ENCODE measurements at regions not wholly inside any gene's neighbourhood (a gene's known extent, or its start where the extent isn't known, plus 50 kb on each side); places are given as distances from the start of the nearest gene placed in this dataset.

DNA sequence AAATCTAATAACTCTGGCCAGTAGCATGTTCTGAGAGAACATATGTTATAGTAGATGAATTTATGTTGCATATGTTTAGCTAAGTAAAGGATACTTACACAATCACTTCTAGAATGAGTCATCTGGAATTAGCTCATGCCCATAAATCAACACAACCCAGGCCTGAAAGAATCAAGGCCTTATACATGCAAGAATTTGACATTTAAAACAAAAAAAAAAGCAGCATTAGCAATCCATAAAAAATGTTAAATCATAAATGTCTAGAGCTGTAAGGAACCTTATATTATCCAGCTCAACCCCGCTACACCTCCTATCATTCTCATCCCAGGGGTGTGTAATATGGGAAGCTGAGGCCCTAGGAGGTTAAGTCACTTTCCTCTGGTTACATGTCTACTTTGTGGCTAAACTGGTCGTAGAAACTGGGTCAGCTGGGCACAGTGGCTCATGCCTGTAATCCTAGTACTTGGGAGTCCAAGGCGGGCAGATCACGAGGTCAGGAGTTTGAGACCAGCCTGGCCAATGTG lies 105.2 kb upstream of the CARMIL1 start:
- no peaks in the 10 kb centered on the region for H3K27me3 ChIP-seq
- no peak for DNase-seq (ENCODE audit: low spot score)
- H3K27ac ChIP-seq = no peak overlapping the region
- Mint-ChIP-seq H3K9me3 (no peaks in the 10 kb centered on the region), H3K4me3 (no peak overlapping the region), H3K27ac (no peak overlapping the region), H3K27me3 (ENCODE audit: insufficient read depth, low read depth) (peaks cover 3% of the 10 kb centered on the region), H3K36me3 (no peaks in the 10 kb centered on the region), H3K4me1 (no peaks in the 10 kb centered on the region)
- no peak overlapping the region for H3K4me2 ChIP-seq
- no peak overlapping the region for H2AFZ ChIP-seq (replicated peaks)
- H3F3A ChIP-seq (ENCODE audit: low read depth) = no peaks in the 10 kb centered on the region
- H3K79me2 ChIP-seq (ENCODE audit: low read depth) = no peaks in the 10 kb centered on the region
- no peaks in the 10 kb centered on the region for H3K36me3 ChIP-seq
- H4K20me1 ChIP-seq (ENCODE audit: low read depth) = no peaks in the 10 kb centered on the region
- H3K4me1 ChIP-seq = no peaks in the 10 kb centered on the region
- TF ChIP-seq, protein P1, sequence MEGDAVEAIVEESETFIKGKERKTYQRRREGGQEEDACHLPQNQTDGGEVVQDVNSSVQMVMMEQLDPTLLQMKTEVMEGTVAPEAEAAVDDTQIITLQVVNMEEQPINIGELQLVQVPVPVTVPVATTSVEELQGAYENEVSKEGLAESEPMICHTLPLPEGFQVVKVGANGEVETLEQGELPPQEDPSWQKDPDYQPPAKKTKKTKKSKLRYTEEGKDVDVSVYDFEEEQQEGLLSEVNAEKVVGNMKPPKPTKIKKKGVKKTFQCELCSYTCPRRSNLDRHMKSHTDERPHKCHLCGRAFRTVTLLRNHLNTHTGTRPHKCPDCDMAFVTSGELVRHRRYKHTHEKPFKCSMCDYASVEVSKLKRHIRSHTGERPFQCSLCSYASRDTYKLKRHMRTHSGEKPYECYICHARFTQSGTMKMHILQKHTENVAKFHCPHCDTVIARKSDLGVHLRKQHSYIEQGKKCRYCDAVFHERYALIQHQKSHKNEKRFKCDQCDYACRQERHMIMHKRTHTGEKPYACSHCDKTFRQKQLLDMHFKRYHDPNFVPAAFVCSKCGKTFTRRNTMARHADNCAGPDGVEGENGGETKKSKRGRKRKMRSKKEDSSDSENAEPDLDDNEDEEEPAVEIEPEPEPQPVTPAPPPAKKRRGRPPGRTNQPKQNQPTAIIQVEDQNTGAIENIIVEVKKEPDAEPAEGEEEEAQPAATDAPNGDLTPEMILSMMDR (IDR thresholded peaks at IDR 0.05) = no peak
- TF ChIP-seq EZH2phosphoT487 (IDR thresholded peaks at IDR 0.05) = no peak
- no peak for TF ChIP-seq EZH2 (IDR thresholded peaks at IDR 0.05)
- no peaks in the 10 kb centered on the region for H3K9me3 ChIP-seq (ENCODE audit: low read depth)
- H3K9ac ChIP-seq = no peak overlapping the region
- no peak overlapping the region for H3K4me3 ChIP-seq

GRCh38 chr6:25174678-25175077 lies 104.5 kb upstream of the CARMIL1 start:
- DNase-seq (ENCODE audit: low spot score) = no peak
- H3K27ac ChIP-seq = no peak overlapping the region
- H4K20me1 ChIP-seq (ENCODE audit: low read depth) = no peaks in the 10 kb centered on the region
- Mint-ChIP-seq H3K27ac (no peak overlapping the region), H3K4me1 (no peaks in the 10 kb centered on the region), H3K36me3 (no peaks in the 10 kb centered on the region), H3K4me3 (no peak overlapping the region), H3K27me3 (ENCODE audit: insufficient read depth, low read depth) (peaks cover 3% of the 10 kb centered on the region), H3K9me3 (no peaks in the 10 kb centered on the region)
- H3K4me2 ChIP-seq = no peak overlapping the region
- TF ChIP-seq, protein P1 (IDR thresholded peaks at IDR 0.05) = no peak
- TF ChIP-seq EZH2 (IDR thresholded peaks at IDR 0.05) = no peak
- TF ChIP-seq EZH2phosphoT487 (IDR thresholded peaks at IDR 0.05) = no peak
- H3K9me3 ChIP-seq (ENCODE audit: low read depth) = no peaks in the 10 kb centered on the region
- H3K4me3 ChIP-seq = no peak overlapping the region
- no peaks in the 10 kb centered on the region for H3K36me3 ChIP-seq
- H3K79me2 ChIP-seq (ENCODE audit: low read depth) = no peaks in the 10 kb centered on the region
- no peak overlapping the region for H2AFZ ChIP-seq (replicated peaks)
- no peaks in the 10 kb centered on the region for H3F3A ChIP-seq (ENCODE audit: low read depth)
- H3K9ac ChIP-seq = no peak overlapping the region
- H3K27me3 ChIP-seq = no peaks in the 10 kb centered on the region
- H3K4me1 ChIP-seq = no peaks in the 10 kb centered on the region

- Mint-ChIP-seq H3K27me3 (ENCODE audit: insufficient read depth, low read depth) (peaks cover 3% of the 10 kb centered on the region), H3K4me1 (no peaks in the 10 kb centered on the region), H3K9me3 (no peaks in the 10 kb centered on the region), H3K27ac (no peak overlapping the region), H3K36me3 (no peaks in the 10 kb centered on the region), H3K4me3 (no peak overlapping the region)
- H4K20me1 ChIP-seq (ENCODE audit: low read depth) = no peaks in the 10 kb centered on the region
- DNase-seq (ENCODE audit: low spot score) = no peak
- no peaks in the 10 kb centered on the region for H3F3A ChIP-seq (ENCODE audit: low read depth)
- H3K36me3 ChIP-seq = no peaks in the 10 kb centered on the region
- no peak overlapping the region for H2AFZ ChIP-seq (replicated peaks)
- H3K27me3 ChIP-seq = no peaks in the 10 kb centered on the region
- H3K79me2 ChIP-seq (ENCODE audit: low read depth) = no peaks in the 10 kb centered on the region
- TF ChIP-seq EZH2 (IDR thresholded peaks at IDR 0.05) (no peak), EZH2phosphoT487 (IDR thresholded peaks at IDR 0.05) (no peak)
- TF ChIP-seq, protein P1 (IDR thresholded peaks at IDR 0.05) = no peak
- H3K9ac ChIP-seq = no peak overlapping the region
- H3K27ac ChIP-seq = no peak overlapping the region
- no peaks in the 10 kb centered on the region for H3K9me3 ChIP-seq (ENCODE audit: low read depth)
- no peaks in the 10 kb centered on the region for H3K4me1 ChIP-seq
- H3K4me2 ChIP-seq = no peak overlapping the region
- H3K4me3 ChIP-seq = no peak overlapping the region
Observed at GRCh38 chr6:25175196-25175595, 104.0 kb upstream of the CARMIL1 start.

Measured in neural progenitor cell (in vitro differentiated cells).